NB4 (cell line): ENCODE measurements at regions not wholly inside any gene's neighbourhood (a gene's known extent, or its start where the extent isn't known, plus 50 kb on each side); places are given as distances from the start of the nearest gene placed in this dataset.

ENCODE experiments used
- DNase-seq: peaks from one replicate; pipeline ENCODE4 v3.0.0; 2010; ENCODE audit warnings: low read depth
- H3K4me3 ChIP-seq: one replicate; pipeline ENCODE4 v1.5.1; 2011; ENCODE audit warnings: mild to moderate bottlenecking, low read depth, low read length, moderate library complexity
- CTCF ChIP-seq: IDR thresholded peaks from one replicate; pipeline ENCODE4 v1.5.1; 2012; ENCODE audit warnings: low read depth, low read length
- MAX ChIP-seq: IDR thresholded peaks from 2 replicates; pipeline ENCODE4 v1.6.1; 2011; ENCODE audit warnings: low read depth, low read length
- MYC ChIP-seq: IDR thresholded peaks from 2 replicates; pipeline ENCODE4 v1.6.1; 2011; ENCODE audit warnings: low read depth, low read length
- POLR2A ChIP-seq: IDR thresholded peaks from 2 replicates; pipeline ENCODE4 v1.6.1; 2011; ENCODE audit warnings: mild to moderate bottlenecking; ENCODE audit not compliant: insufficient read length; ENCODE audit errors: extremely low read depth

- DNase-seq = no peak
- no peak for TF ChIP-seq MYC
- TF ChIP-seq MAX = no peak
- no peak for TF ChIP-seq POLR2A
- TF ChIP-seq CTCF = no peak
- H3K4me3 ChIP-seq = no peak overlapping the region
Measured at GRCh38 chr11:95586155-95586554, 203.4 kb downstream of the FAM76B start.

GRCh38 chr11:95585752-95586077 lies 203.9 kb downstream of the FAM76B start:
- no peak for TF ChIP-seq POLR2A
- no peak for TF ChIP-seq MYC
- no peak for TF ChIP-seq CTCF
- TF ChIP-seq MAX = no peak
- no peak overlapping the region for H3K4me3 ChIP-seq
- no peak for DNase-seq

GRCh38 chr11:95585069-95585751 lies 204.4 kb downstream of the FAM76B start:
- H3K4me3 ChIP-seq = no peak overlapping the region
- no peak for DNase-seq
- no peak for TF ChIP-seq CTCF
- TF ChIP-seq POLR2A = no peak
- no peak for TF ChIP-seq MYC
- TF ChIP-seq MAX = no peak

GRCh38 chr11:95584589-95584988 lies 205.0 kb downstream of the FAM76B start:
- TF ChIP-seq MAX (no peak), POLR2A (no peak), CTCF (no peak), MYC (no peak)
- no peak overlapping the region for H3K4me3 ChIP-seq
- DNase-seq = no peak

GRCh38 chr11:95584180-95584579 lies 205.4 kb downstream of the FAM76B start:
- no peak for TF ChIP-seq POLR2A
- no peak for TF ChIP-seq CTCF
- no peak for TF ChIP-seq MAX
- TF ChIP-seq MYC = no peak
- no peak for DNase-seq
- no peak overlapping the region for H3K4me3 ChIP-seq
